ENCODE measurements at regions not wholly inside any gene's neighbourhood (a gene's known extent, or its start where the extent isn't known, plus 50 kb on each side); places are given as distances from the start of the nearest gene placed in this dataset.

DNA sequence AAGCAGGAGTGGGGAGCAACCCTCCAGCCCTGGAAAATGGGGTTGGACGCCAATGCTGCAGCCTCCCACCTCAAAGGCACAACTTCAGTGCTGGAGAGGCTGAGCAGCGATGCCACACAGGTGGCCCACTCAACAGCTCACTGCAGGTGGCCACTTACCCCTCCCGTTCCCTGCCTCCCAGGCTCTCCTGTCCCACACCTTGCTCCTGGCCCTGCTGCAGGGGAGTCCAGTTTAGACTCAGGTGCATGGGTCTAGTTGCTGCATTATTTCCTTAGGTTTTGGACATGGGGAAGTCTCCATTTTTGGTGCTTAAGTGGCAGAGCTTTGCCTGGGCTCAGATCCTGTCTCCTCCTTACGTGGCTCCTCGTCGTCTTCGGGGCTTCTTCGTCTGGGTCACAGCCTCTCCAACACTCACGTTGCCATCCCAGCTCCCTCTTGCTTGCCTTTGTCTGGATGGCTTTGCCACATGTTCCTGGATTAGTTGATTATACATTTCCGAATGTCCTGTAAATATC, 898.3 kb downstream of the BRD1 start:
- TF ChIP-seq, protein P1, sequence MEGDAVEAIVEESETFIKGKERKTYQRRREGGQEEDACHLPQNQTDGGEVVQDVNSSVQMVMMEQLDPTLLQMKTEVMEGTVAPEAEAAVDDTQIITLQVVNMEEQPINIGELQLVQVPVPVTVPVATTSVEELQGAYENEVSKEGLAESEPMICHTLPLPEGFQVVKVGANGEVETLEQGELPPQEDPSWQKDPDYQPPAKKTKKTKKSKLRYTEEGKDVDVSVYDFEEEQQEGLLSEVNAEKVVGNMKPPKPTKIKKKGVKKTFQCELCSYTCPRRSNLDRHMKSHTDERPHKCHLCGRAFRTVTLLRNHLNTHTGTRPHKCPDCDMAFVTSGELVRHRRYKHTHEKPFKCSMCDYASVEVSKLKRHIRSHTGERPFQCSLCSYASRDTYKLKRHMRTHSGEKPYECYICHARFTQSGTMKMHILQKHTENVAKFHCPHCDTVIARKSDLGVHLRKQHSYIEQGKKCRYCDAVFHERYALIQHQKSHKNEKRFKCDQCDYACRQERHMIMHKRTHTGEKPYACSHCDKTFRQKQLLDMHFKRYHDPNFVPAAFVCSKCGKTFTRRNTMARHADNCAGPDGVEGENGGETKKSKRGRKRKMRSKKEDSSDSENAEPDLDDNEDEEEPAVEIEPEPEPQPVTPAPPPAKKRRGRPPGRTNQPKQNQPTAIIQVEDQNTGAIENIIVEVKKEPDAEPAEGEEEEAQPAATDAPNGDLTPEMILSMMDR (IDR thresholded peaks at IDR 0.05) = no peak
- no peak for TF ChIP-seq POLR2AphosphoS5 (IDR thresholded peaks at IDR 0.05)
